ENCODE measurements at regions not wholly inside any gene's neighbourhood (a gene's known extent, or its start where the extent isn't known, plus 50 kb on each side); places are given as distances from the start of the nearest gene placed in this dataset.

DNA sequence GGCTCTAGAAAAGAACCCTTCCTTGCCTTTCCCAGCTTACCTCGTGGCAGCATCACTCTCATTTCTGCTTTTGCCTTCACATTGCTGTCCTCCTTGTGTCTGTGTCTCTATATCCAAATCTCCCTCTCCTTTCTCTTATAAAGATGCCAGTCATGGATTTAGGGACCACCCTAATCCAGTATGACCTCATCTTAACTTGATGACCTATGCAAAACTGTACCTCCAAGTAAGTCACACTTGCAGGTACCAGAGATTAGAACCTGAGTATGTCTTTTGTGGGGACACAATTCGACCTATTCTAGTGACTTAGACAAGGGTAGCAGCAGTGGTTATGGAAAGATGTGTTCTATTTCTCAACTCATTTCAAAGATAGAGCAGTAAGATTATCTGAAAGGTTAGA is 160.1 kb downstream of the HMHB1 start:
- no peaks in the 10 kb centered on the region; the same call in 1 of the 2 replicates for H3K4me1 ChIP-seq (ENCODE audit: insufficient read depth, low read length)
- no peaks in the 10 kb centered on the region for H4K20me1 ChIP-seq (ENCODE audit: control insufficient read depth, insufficient read depth, insufficient read length)
- H2BK20ac ChIP-seq (ENCODE audit: low read depth, low read length, poor library complexity, severe bottlenecking) = no peak overlapping the region
- no peaks in the 10 kb centered on the region for H3K27me3 ChIP-seq (ENCODE audit: insufficient read depth, low read length)
- Mint-ChIP-seq H3K27ac (no peak overlapping the region), H3K9me3 (no peaks in the 10 kb centered on the region; a peak in 2 of 5 replicates), H3K4me3 (no peak overlapping the region), H3K4me1 (peaks cover 0 to 7% of the 10 kb centered on the region in 2 experiments; a peak in 1 of 4 replicates), H3K36me3 (ENCODE audit: insufficient read depth in 1 of 3, low read depth in 3 of 3) (no peaks in the 10 kb centered on the region), H3K27me3 (ENCODE audit: low read depth) (no peaks in the 10 kb centered on the region; the same call in 1 of the 2 replicates)
- no peak overlapping the region for H3K23ac ChIP-seq (ENCODE audit: insufficient read length, low read depth, low read length)
- H3K14ac ChIP-seq (ENCODE audit: insufficient read depth, low read length) = no peak overlapping the region
- DNase-seq = no peak
- no peak overlapping the region for H3K4ac ChIP-seq (ENCODE audit: low read depth, low read length)
- H3K9me3 ChIP-seq (ENCODE audit: control insufficient read depth, low read depth, low read length) = no peaks in the 10 kb centered on the region
- no peak overlapping the region for H3K56ac ChIP-seq (ENCODE audit: insufficient read length, low read depth, low read length)
- H3T11ph ChIP-seq (ENCODE audit: low read length) = no peak overlapping the region
- no peak overlapping the region for H2AFZ ChIP-seq (ENCODE audit: low read length)
- H3K18ac ChIP-seq (ENCODE audit: insufficient read length, low read depth, low read length) = no peak overlapping the region
- H2BK15ac ChIP-seq (ENCODE audit: low read depth, low read length) = no peak overlapping the region
- WGBS (ENCODE audit: extremely low coverage, insufficient read length, low lambda C conversion rate) = no CpG with 5 or more reads among the region's 2 CpGs
- no peak overlapping the region for H3K9ac ChIP-seq (ENCODE audit: extremely low read depth, insufficient read length, low read length)
- no peak overlapping the region for H4K8ac ChIP-seq (replicated peaks; ENCODE audit: insufficient read length, low read depth, low read length)
- H4K5ac ChIP-seq (ENCODE audit: insufficient read length, low read depth, low read length) = no peak overlapping the region
- TF ChIP-seq, protein P1, sequence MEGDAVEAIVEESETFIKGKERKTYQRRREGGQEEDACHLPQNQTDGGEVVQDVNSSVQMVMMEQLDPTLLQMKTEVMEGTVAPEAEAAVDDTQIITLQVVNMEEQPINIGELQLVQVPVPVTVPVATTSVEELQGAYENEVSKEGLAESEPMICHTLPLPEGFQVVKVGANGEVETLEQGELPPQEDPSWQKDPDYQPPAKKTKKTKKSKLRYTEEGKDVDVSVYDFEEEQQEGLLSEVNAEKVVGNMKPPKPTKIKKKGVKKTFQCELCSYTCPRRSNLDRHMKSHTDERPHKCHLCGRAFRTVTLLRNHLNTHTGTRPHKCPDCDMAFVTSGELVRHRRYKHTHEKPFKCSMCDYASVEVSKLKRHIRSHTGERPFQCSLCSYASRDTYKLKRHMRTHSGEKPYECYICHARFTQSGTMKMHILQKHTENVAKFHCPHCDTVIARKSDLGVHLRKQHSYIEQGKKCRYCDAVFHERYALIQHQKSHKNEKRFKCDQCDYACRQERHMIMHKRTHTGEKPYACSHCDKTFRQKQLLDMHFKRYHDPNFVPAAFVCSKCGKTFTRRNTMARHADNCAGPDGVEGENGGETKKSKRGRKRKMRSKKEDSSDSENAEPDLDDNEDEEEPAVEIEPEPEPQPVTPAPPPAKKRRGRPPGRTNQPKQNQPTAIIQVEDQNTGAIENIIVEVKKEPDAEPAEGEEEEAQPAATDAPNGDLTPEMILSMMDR (conservative IDR thresholded peaks at IDR 0.05) = no peak
- no peak overlapping the region for H3K27ac ChIP-seq (ENCODE audit: insufficient read length, low read depth, low read length)
- H3K4me2 ChIP-seq (ENCODE audit: insufficient read depth, insufficient read length, low read length) = no peak overlapping the region
- no peaks in the 10 kb centered on the region for H3K23me2 ChIP-seq (ENCODE audit: insufficient read length, low read depth, low read length, poor library complexity, severe bottlenecking)
- no peak overlapping the region for H2AK5ac ChIP-seq (ENCODE audit: insufficient read length, low read length)
- no peak overlapping the region for H2BK5ac ChIP-seq (ENCODE audit: insufficient read length, low read length)
- no peak overlapping the region for H2BK120ac ChIP-seq (ENCODE audit: low read depth, low read length, poor library complexity, severe bottlenecking)
- no peaks in the 10 kb centered on the region for H3K79me2 ChIP-seq (ENCODE audit: insufficient read depth, low read length)
- H2BK12ac ChIP-seq (ENCODE audit: insufficient read length, low read depth, low read length) = no peak overlapping the region
- H3K79me1 ChIP-seq (ENCODE audit: insufficient read depth, low read depth, low read length, poor library complexity, severe bottlenecking) = no peaks in the 10 kb centered on the region
- no peak overlapping the region for H4K91ac ChIP-seq (ENCODE audit: insufficient read length, low read depth, low read length)
